Uterus (tissue), 3 donors: ENCODE measurements at regions not wholly inside any gene's neighbourhood (a gene's known extent, or its start where the extent isn't known, plus 50 kb on each side); places are given as distances from the start of the nearest gene placed in this dataset.

ENCODE experiments used
- DNase-seq, 2 donors: peaks; one replicate each; pipeline ENCODE4 v3.0.0-alpha.2; 2019 to 2020
- H3K27ac ChIP-seq, 2 donors: fragments of 200-600 bp; sonication (generic); 1 replicate in 1 of 2; 2 replicates in 1 of 2; pipeline ENCODE4 v1.5.1; 2016 to 2018
- H3K27me3 ChIP-seq, 2 donors: fragments of 200-600 bp; sonication (generic); one replicate each; pipeline ENCODE4 v1.5.1; 2018 to 2019; ENCODE audit warnings: control low read depth in 1 of 2
- H3K36me3 ChIP-seq, 2 donors: fragments of 200-600 bp; sonication (generic); one replicate each; pipeline ENCODE4 v1.5.1; 2019; ENCODE audit warnings: control low read depth in 1 of 2
- H3K4me1 ChIP-seq, 2 donors: fragments of 200-600 bp; sonication (generic); one replicate each; pipeline ENCODE4 v1.5.1; 2018 to 2019; ENCODE audit warnings: control low read depth in 1 of 2
- H3K4me3 ChIP-seq, 2 donors: fragments of 200-600 bp; sonication (generic); 1 replicate in 1 of 2; 2 replicates in 1 of 2; pipeline ENCODE4 v1.5.1; 2018 to 2019; ENCODE audit warnings: mild to moderate bottlenecking in 1 of 2
- H3K9me3 ChIP-seq, 2 donors: fragments of 200-600 bp; sonication (generic); one replicate each; pipeline ENCODE4 v1.5.1; 2019; ENCODE audit warnings: control low read depth in 1 of 2
- POLR2A ChIP-seq, 2 donors: fragments of 450-650 bp; IDR thresholded peaks; one replicate each; pipeline ENCODE4 v1.6.1; 2016; ENCODE audit warnings: antibody characterized with exemption in 2 of 2, mild to moderate bottlenecking in 1 of 2, moderate library complexity in 1 of 2
- intact Hi-C: fragments of 100-400 bp; cut with DNase I; formaldehyde crosslinking; loops from one replicate; pipeline ENCODE4 v1.15.1; 2023; ENCODE audit warnings: low total_unique reads
- TF ChIP-seq, protein P1 (sequence below), 4 experiments: fragments of 200-600 bp in 2 of 4; fragments of 450-650 bp in 2 of 4; sonication (generic) in 2 of 4; IDR thresholded peaks; one replicate each; pipeline ENCODE4 v1.5.1; 2016 to 2019; ENCODE audit warnings: antibody characterized with exemption in 4 of 4, mild to moderate bottlenecking in 2 of 4, moderate library complexity in 1 of 4
- donor health status: DM: yes; HTN: yes; CAD: no.

DNA sequence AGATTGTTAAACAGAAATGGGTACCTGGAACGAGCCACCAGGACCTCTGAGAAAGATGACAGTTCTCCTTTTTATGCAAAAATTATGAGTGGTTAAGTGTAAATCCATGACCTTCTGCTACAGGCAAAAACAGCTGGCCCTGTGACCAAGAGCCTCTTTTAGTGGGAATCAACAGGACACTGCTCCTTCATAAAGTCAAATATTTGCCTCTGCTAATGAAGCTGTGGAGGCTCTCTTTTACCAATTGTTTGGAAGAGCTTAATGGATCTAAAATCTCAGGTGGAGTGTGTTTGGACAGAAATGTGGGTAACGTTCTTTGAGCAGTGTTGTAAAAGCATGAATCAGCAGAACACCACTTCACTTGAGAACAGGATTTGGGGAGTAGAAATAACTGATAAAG, 117.5 kb upstream of the PCSK2 start:
- H3K27me3 ChIP-seq: no peaks in the 10 kb centered on the region
- H3K36me3 ChIP-seq: no peaks in the 10 kb centered on the region
- no peak overlapping the region for H3K4me3 ChIP-seq
- TF ChIP-seq, protein P1, sequence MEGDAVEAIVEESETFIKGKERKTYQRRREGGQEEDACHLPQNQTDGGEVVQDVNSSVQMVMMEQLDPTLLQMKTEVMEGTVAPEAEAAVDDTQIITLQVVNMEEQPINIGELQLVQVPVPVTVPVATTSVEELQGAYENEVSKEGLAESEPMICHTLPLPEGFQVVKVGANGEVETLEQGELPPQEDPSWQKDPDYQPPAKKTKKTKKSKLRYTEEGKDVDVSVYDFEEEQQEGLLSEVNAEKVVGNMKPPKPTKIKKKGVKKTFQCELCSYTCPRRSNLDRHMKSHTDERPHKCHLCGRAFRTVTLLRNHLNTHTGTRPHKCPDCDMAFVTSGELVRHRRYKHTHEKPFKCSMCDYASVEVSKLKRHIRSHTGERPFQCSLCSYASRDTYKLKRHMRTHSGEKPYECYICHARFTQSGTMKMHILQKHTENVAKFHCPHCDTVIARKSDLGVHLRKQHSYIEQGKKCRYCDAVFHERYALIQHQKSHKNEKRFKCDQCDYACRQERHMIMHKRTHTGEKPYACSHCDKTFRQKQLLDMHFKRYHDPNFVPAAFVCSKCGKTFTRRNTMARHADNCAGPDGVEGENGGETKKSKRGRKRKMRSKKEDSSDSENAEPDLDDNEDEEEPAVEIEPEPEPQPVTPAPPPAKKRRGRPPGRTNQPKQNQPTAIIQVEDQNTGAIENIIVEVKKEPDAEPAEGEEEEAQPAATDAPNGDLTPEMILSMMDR (IDR thresholded peaks at IDR 0.05): no peak
- TF ChIP-seq POLR2A (IDR thresholded peaks at IDR 0.05): no peak
- DNase-seq: no peak
- H3K4me1 ChIP-seq: no peaks in the 10 kb centered on the region
- no peak overlapping the region for H3K27ac ChIP-seq
- no peaks in the 10 kb centered on the region for H3K9me3 ChIP-seq
- intact Hi-C loops: no loop called here

DNA sequence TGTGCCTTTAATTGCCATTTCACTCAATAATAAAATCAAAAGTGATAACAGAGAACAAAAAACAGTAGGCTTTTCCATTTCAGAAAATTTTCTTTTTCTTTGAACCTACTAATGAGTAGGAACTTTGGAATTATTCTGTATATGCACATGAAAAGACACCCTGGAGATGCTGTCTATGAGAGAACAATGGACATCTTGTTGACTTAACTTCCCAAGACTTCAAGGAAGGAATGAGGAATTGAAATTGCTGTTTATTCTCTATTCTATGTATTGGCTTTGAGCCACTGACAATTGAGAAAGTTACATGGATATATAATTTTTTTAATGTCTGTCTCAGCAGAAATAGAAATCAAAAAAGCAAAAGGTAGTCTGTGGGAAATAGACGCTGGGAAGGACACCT, 98.6 kb upstream of the PCSK2 start:
- intact Hi-C loops: no loop called here
- no peaks in the 10 kb centered on the region for H3K9me3 ChIP-seq
- TF ChIP-seq POLR2A (IDR thresholded peaks at IDR 0.05): no peak
- TF ChIP-seq, protein P1 (IDR thresholded peaks at IDR 0.05): no peak

DNA sequence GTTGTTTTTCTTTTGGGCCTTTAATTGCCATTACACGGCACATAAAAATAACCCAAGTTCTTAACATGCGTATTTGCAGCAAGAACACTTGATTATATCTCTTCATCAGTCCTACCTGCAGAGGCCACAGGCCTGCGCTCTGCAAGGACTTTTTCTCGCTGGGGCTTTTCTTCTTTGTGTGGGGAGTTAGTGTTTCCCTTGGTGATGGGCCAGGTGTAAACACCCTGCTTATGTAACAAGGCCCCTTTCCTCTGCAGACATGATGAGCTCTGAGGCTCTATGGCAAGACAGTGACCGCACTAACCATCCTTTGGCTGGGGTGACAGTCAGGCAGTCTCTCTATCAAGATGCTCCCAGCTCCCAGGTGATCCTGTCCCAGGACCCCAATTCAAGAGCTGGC, 97.8 kb upstream of the PCSK2 start:
- Histone ChIP-seq H3K36me3 (no peaks in the 10 kb centered on the region), H3K9me3 (no peaks in the 10 kb centered on the region), H3K27me3 (no peaks in the 10 kb centered on the region), H3K27ac (no peak overlapping the region), H3K4me3 (no peak overlapping the region), H3K4me1 (no peaks in the 10 kb centered on the region)
- DNase-seq: no peak
- no peak for TF ChIP-seq POLR2A (IDR thresholded peaks at IDR 0.05)
- TF ChIP-seq, protein P1 (IDR thresholded peaks at IDR 0.05): no peak
- intact Hi-C loops: no loop called here

More for the DNA sequence above, 98.6 kb upstream of the PCSK2 start:
- H3K4me1 ChIP-seq: no peaks in the 10 kb centered on the region
- H3K27ac ChIP-seq: no peak overlapping the region
- no peaks in the 10 kb centered on the region for H3K36me3 ChIP-seq
- no peaks in the 10 kb centered on the region for H3K27me3 ChIP-seq
- H3K4me3 ChIP-seq: no peak overlapping the region
- no peak for DNase-seq

DNA sequence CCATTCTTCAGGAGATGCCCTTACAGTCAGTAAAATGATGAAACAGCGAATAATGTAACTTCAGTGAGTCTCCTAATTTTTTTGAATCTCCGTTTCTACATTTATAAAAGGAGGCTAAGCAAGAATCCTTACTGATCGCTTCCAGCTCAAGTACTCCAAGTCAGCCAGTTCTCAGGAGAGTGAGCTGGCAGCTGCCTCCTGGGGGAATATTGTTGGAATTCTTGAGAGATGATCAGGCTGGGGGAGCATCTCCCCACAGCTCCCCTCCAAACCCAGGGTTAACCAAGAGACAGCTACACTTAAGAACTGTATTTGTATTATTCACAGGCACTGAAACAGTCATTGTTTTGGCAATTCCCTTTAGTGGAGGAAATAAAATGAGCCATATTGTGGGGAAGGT, 89.1 kb upstream of the PCSK2 start:
- Histone ChIP-seq H3K27me3 (no peaks in the 10 kb centered on the region), H3K27ac (no peak overlapping the region), H3K9me3 (no peaks in the 10 kb centered on the region), H3K36me3 (no peaks in the 10 kb centered on the region), H3K4me1 (no peaks in the 10 kb centered on the region), H3K4me3 (no peak overlapping the region)
- TF ChIP-seq, protein P1 (IDR thresholded peaks at IDR 0.05): no peak
- no peak for TF ChIP-seq POLR2A (IDR thresholded peaks at IDR 0.05)
- intact Hi-C loops: no loop called here
- no peak for DNase-seq

DNA sequence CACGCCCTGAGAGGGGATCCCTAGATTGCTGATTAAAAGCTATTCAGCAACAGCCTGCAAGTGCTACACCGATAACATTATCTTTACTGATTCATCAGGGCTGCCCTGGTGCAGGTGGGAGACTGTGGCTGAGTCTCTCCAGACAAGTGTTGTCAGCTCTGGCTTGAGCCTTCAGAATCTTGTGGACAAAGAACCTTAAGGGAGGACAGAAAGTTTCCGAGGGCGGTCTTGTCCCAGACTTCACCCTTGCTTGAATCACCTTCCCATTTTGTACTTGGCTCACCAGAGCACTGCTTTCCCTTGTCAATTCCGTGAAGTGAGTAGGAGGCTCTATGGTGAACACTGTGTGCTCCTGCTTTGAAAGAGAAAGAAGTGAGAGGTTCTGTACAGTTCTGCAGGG, 88.6 kb upstream of the PCSK2 start:
- Histone ChIP-seq H3K4me1 (no peaks in the 10 kb centered on the region), H3K27ac (no peak overlapping the region), H3K36me3 (no peaks in the 10 kb centered on the region), H3K9me3 (no peaks in the 10 kb centered on the region), H3K27me3 (no peaks in the 10 kb centered on the region), H3K4me3 (no peak overlapping the region)
- intact Hi-C loops: no loop called here
- TF ChIP-seq, protein P1 (IDR thresholded peaks at IDR 0.05): no peak
- no peak for TF ChIP-seq POLR2A (IDR thresholded peaks at IDR 0.05)
- no peak for DNase-seq
